CD4-positive, alpha-beta memory T cell (primary cell): ENCODE measurements at regions not wholly inside any gene's neighbourhood (a gene's known extent, or its start where the extent isn't known, plus 50 kb on each side); places are given as distances from the start of the nearest gene placed in this dataset.

Experiments used
- CTCF ChIA-PET: fragments of 350-600 bp; sonication (Branson Sonifier 250); formaldehyde crosslinking; loops from one replicate; lab custom pipeline; 2021; ENCODE audit warnings: inconsistent platforms; ENCODE audit not compliant: partially characterized antibody; lab: Charles Lee
- POLR2A ChIA-PET: fragments of 350-600 bp; sonication (Branson Sonifier 250); formaldehyde crosslinking; loops from one replicate; lab custom pipeline; 2021; ENCODE audit not compliant: partially characterized antibody; lab: Charles Lee
- DNase-seq, 5 donors: peaks; one replicate each; pipeline versions ENCODE4 v3.0.0 to v3.0.0-alpha.2; 2020 to 2022; ENCODE audit warnings: mixed read lengths in 1 of 5
- H3K27ac ChIP-seq: one replicate; pipeline ENCODE4 v1.7.0; 2013; ENCODE audit warnings: low read depth, low read length
- H3K27me3 ChIP-seq: 2 replicates; pipeline ENCODE4 v1.7.0; 2013; ENCODE audit warnings: mild to moderate bottlenecking, low read length, moderate library complexity; ENCODE audit not compliant: insufficient read depth
- H3K36me3 ChIP-seq: 2 replicates; pipeline ENCODE4 v1.7.0; 2013; ENCODE audit warnings: mild to moderate bottlenecking, low read length, moderate library complexity; ENCODE audit not compliant: insufficient read depth
- H3K4me1 ChIP-seq: 2 replicates; pipeline ENCODE4 v1.7.0; 2013; ENCODE audit warnings: mild to moderate bottlenecking, low read length, moderate library complexity; ENCODE audit not compliant: insufficient read depth
- H3K4me3 ChIP-seq, 2 donors: one replicate each; pipeline ENCODE4 v1.7.0; 2013; ENCODE audit warnings: low read length in 2 of 2, mild to moderate bottlenecking in 1 of 2
- H3K9me3 ChIP-seq, 2 donors: one replicate each; pipeline ENCODE4 v1.7.0; 2013; ENCODE audit warnings: low read length in 2 of 2, control low read depth in 1 of 2; ENCODE audit not compliant: control insufficient read depth in 1 of 2
- H3K27ac Mint-ChIP-seq, 7 donors: one replicate each; pipeline ENCODE4 v1.8.0; 2020 to 2021; ENCODE audit warnings: mixed read lengths in 7 of 7, mild to moderate bottlenecking in 6 of 7, inconsistent platforms in 3 of 7, moderate library complexity in 3 of 7
- H3K27me3 Mint-ChIP-seq, 2 donors: one replicate each; pipeline ENCODE4 v1.8.0; 2020 to 2021; ENCODE audit warnings: mixed read lengths in 2 of 2
- H3K36me3 Mint-ChIP-seq, 2 donors: one replicate each; pipeline ENCODE4 v1.8.0; 2020 to 2021; ENCODE audit warnings: mixed read lengths in 2 of 2, inconsistent platforms in 1 of 2, mild to moderate bottlenecking in 1 of 2
- H3K4me1 Mint-ChIP-seq, 4 donors: one replicate each; pipeline ENCODE4 v1.8.0; 2020 to 2021; ENCODE audit warnings: mixed read lengths in 4 of 4, mild to moderate bottlenecking in 1 of 4
- H3K4me3 Mint-ChIP-seq, 8 donors: one replicate each; pipeline ENCODE4 v1.8.0; 2020 to 2021; ENCODE audit warnings: mixed read lengths in 8 of 8, mild to moderate bottlenecking in 7 of 8, moderate library complexity in 6 of 8, inconsistent platforms in 3 of 8
- H3K9me3 Mint-ChIP-seq, 8 donors: one replicate each; pipeline ENCODE4 v1.8.0; 2020 to 2021; ENCODE audit warnings: mixed read lengths in 8 of 8, mild to moderate bottlenecking in 5 of 8, inconsistent platforms in 3 of 8, moderate library complexity in 1 of 8
- intact Hi-C: fragments of 100-400 bp; cut with micrococcal nuclease; formaldehyde crosslinking; loops from one replicate; pipeline ENCODE4 v1.15.1; 2023

- Mint-ChIP-seq H3K27me3 (no peaks in the 10 kb centered on the region), H3K4me3 (peak overlapping the region in 1 of 8 donors; percentile 84), H3K9me3 (peaks cover 0 to 2% (median 0%) of the 10 kb centered on the region in 8 donors), H3K36me3 (no peaks in the 10 kb centered on the region), H3K4me1 (peaks cover 2 to 26% (median 12%) of the 10 kb centered on the region in 4 donors), H3K27ac (no peak overlapping the region)
- POLR2A ChIA-PET: interaction anchor here (5.1 kb wide), 1 partner anchor 62 kb away, joined by 88 read pairs; the partner anchor contains the start of gene JADE2
- intact Hi-C loops: no loop called here
- no peak overlapping the region for H3K27ac ChIP-seq
- H3K4me1 ChIP-seq: peaks cover 21% of the 10 kb centered on the region
- H3K9me3 ChIP-seq: no peaks in the 10 kb centered on the region
- H3K4me3 ChIP-seq: no peak overlapping the region
- no peaks in the 10 kb centered on the region for H3K27me3 ChIP-seq
- CTCF ChIA-PET: no interaction called here
- no peak for DNase-seq
- H3K36me3 ChIP-seq: no peaks in the 10 kb centered on the region
Measured at GRCh38 chr5:134463991-134464760, 52.5 kb upstream of the CDKN2AIPNL start.

- Histone ChIP-seq H3K27me3 (no peaks in the 10 kb centered on the region), H3K9me3 (no peaks in the 10 kb centered on the region), H3K36me3 (no peaks in the 10 kb centered on the region), H3K27ac (no peak overlapping the region), H3K4me1 (peaks cover 21% of the 10 kb centered on the region), H3K4me3 (no peak overlapping the region)
- POLR2A ChIA-PET: no interaction called here
- intact Hi-C loops: no loop called here
- DNase-seq: no peak
- CTCF ChIA-PET: no interaction called here
- H3K27me3 Mint-ChIP-seq: no peaks in the 10 kb centered on the region
- no peak overlapping the region for H3K27ac Mint-ChIP-seq
- H3K4me1 Mint-ChIP-seq: peaks cover 2 to 26% (median 12%) of the 10 kb centered on the region in 4 donors
- H3K36me3 Mint-ChIP-seq: no peaks in the 10 kb centered on the region
- peak overlapping the region in 1 of 8 donors; percentile 17 for H3K4me3 Mint-ChIP-seq
- peaks cover 0 to 2% (median 0%) of the 10 kb centered on the region in 8 donors for H3K9me3 Mint-ChIP-seq
Measured at GRCh38 chr5:134463176-134463720, 51.6 kb upstream of the CDKN2AIPNL start.

GRCh38 chr5:134462761-134463160 lies 51.1 kb upstream of the CDKN2AIPNL start:
- Mint-ChIP-seq H3K27me3 (no peaks in the 10 kb centered on the region), H3K36me3 (no peaks in the 10 kb centered on the region), H3K9me3 (peaks cover 0 to 2% (median 0%) of the 10 kb centered on the region in 8 donors), H3K27ac (no peak overlapping the region), H3K4me1 (peaks cover 2 to 26% (median 12%) of the 10 kb centered on the region in 4 donors), H3K4me3 (no peak overlapping the region)
- intact Hi-C loops: no loop called here
- peaks cover 21% of the 10 kb centered on the region for H3K4me1 ChIP-seq
- no peaks in the 10 kb centered on the region for H3K9me3 ChIP-seq
- ChIA-PET CTCF (no interaction called here), POLR2A (no interaction called here)
- H3K27me3 ChIP-seq: no peaks in the 10 kb centered on the region
- no peak overlapping the region for H3K27ac ChIP-seq
- no peak for DNase-seq
- H3K36me3 ChIP-seq: no peaks in the 10 kb centered on the region
- no peak overlapping the region for H3K4me3 ChIP-seq

DNA sequence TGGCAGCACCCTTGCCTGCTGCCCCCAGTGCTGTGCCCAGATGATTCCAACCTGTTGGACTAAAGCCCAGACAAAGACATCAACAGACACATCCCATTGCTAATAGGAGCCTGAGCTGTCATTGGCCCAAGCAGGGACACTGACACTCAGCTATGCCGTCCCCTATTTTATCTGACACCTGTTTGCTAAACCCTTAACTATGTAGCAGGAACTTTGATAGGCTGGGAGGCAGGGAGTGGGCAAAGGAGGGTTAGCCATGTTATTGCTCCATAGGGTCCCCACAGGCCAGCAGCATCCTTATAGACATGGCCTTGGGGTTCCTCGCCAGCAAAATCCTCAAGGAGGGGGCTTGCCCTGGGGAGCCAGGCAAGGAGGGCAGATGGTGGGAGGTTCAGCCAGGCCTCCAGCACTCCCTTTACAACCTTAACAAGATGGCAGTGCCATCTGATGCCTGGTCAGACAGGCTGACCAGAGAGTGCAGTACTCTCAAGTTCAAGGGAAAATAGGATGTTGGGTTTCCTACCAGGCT lies 50.4 kb upstream of the CDKN2AIPNL start:
- no peaks in the 10 kb centered on the region for H3K27me3 ChIP-seq
- Mint-ChIP-seq H3K9me3 (peaks cover 0 to 1% (median 0%) of the 10 kb centered on the region in 8 donors), H3K27me3 (no peaks in the 10 kb centered on the region), H3K4me1 (peaks cover 2 to 23% (median 12%) of the 10 kb centered on the region in 4 donors), H3K27ac (no peak overlapping the region), H3K36me3 (no peaks in the 10 kb centered on the region), H3K4me3 (no peak overlapping the region)
- H3K4me3 ChIP-seq: no peak overlapping the region
- ChIA-PET POLR2A (interaction anchor here (1.3 kb wide), 1 partner anchor 50 kb away, joined by 3 read pairs; no protein-coding TSS in a partner anchor), CTCF (no interaction called here)
- H3K9me3 ChIP-seq: no peaks in the 10 kb centered on the region
- peaks cover 21% of the 10 kb centered on the region for H3K4me1 ChIP-seq
- H3K36me3 ChIP-seq: no peaks in the 10 kb centered on the region
- no peak overlapping the region for H3K27ac ChIP-seq
- DNase-seq: no peak
- intact Hi-C loops: no loop called here
